ENCODE measurements at regions not wholly inside any gene's neighbourhood (a gene's known extent, or its start where the extent isn't known, plus 50 kb on each side); places are given as distances from the start of the nearest gene placed in this dataset.

- TF ChIP-seq CTCF (IDR thresholded peaks at IDR 0.05; ENCODE audit: low read depth, low read length) (no peak), EZH2phosphoT487 (IDR thresholded peaks at IDR 0.05; ENCODE audit: low read depth) (no peak)
Observed at GRCh38 chr6:132977413-132977812, 163.0 kb downstream of the RPS12 start.
